Mesothelial cell of epicardium (in vitro differentiated cells): ENCODE measurements at regions not wholly inside any gene's neighbourhood (a gene's known extent, or its start where the extent isn't known, plus 50 kb on each side); places are given as distances from the start of the nearest gene placed in this dataset.

Source experiments
- DNase-seq, 2 experiments: peaks; one replicate each; pipeline ENCODE4 v3.0.0; 2021; ENCODE audit warnings: low spot score in 2 of 2; ENCODE audit not compliant: unreplicated experiment in 2 of 2
- H3K27ac Mint-ChIP-seq: 2 replicates; pipeline ENCODE4 v1.8.0; 2021; ENCODE audit warnings: mixed read lengths
- H3K27me3 Mint-ChIP-seq: 2 replicates; pipeline ENCODE4 v1.8.0; 2021; ENCODE audit warnings: low read depth, mixed read lengths
- H3K36me3 Mint-ChIP-seq: 2 replicates; pipeline ENCODE4 v1.8.0; 2021; ENCODE audit warnings: mixed read lengths
- H3K4me1 Mint-ChIP-seq: 2 replicates; pipeline ENCODE4 v1.8.0; 2021; ENCODE audit warnings: mixed read lengths
- H3K4me3 Mint-ChIP-seq: 2 replicates; pipeline ENCODE4 v1.8.0; 2021; ENCODE audit warnings: mild to moderate bottlenecking, moderate library complexity, mixed read lengths
- H3K9me3 Mint-ChIP-seq: 2 replicates; pipeline ENCODE4 v1.8.0; 2021; ENCODE audit warnings: mixed read lengths
- TF ChIP-seq, protein P1 (sequence below): fragments of 200-600 bp; sonication (generic); IDR thresholded peaks from one replicate; pipeline ENCODE4 v1.5.0; 2021; ENCODE audit warnings: antibody characterized with exemption; ENCODE audit not compliant: unreplicated experiment

GRCh38 chr16:17529982-17530760 is 59.4 kb upstream of the XYLT1 start:
- H3K9me3 Mint-ChIP-seq: peaks cover 11% of the 10 kb centered on the region
- no peak overlapping the region for H3K27ac Mint-ChIP-seq
- TF ChIP-seq, protein P1, sequence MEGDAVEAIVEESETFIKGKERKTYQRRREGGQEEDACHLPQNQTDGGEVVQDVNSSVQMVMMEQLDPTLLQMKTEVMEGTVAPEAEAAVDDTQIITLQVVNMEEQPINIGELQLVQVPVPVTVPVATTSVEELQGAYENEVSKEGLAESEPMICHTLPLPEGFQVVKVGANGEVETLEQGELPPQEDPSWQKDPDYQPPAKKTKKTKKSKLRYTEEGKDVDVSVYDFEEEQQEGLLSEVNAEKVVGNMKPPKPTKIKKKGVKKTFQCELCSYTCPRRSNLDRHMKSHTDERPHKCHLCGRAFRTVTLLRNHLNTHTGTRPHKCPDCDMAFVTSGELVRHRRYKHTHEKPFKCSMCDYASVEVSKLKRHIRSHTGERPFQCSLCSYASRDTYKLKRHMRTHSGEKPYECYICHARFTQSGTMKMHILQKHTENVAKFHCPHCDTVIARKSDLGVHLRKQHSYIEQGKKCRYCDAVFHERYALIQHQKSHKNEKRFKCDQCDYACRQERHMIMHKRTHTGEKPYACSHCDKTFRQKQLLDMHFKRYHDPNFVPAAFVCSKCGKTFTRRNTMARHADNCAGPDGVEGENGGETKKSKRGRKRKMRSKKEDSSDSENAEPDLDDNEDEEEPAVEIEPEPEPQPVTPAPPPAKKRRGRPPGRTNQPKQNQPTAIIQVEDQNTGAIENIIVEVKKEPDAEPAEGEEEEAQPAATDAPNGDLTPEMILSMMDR: no peak
- no peaks in the 10 kb centered on the region for H3K4me1 Mint-ChIP-seq
- DNase-seq: no peak
- no peak overlapping the region for H3K4me3 Mint-ChIP-seq
- H3K36me3 Mint-ChIP-seq: no peaks in the 10 kb centered on the region
- H3K27me3 Mint-ChIP-seq: peaks cover 8% of the 10 kb centered on the region

GRCh38 chr16:17526956-17527937 is 56.5 kb upstream of the XYLT1 start:
- TF ChIP-seq, protein P1: no peak
- no peak for DNase-seq
- no peaks in the 10 kb centered on the region for H3K36me3 Mint-ChIP-seq

GRCh38 chr16:17524656-17525055 is 53.9 kb upstream of the XYLT1 start:
- H3K9me3 Mint-ChIP-seq: peaks cover 3% of the 10 kb centered on the region
- H3K36me3 Mint-ChIP-seq: no peaks in the 10 kb centered on the region
- H3K4me3 Mint-ChIP-seq: no peak overlapping the region
- peaks cover 32% of the 10 kb centered on the region for H3K27me3 Mint-ChIP-seq
- H3K4me1 Mint-ChIP-seq: no peaks in the 10 kb centered on the region
- TF ChIP-seq, protein P1: no peak
- no peak overlapping the region for H3K27ac Mint-ChIP-seq
- no peak for DNase-seq

More at GRCh38 chr16:17526956-17527937, 56.5 kb upstream of the XYLT1 start:
- Mint-ChIP-seq H3K9me3 (peaks cover 11% of the 10 kb centered on the region), H3K4me3 (no peak overlapping the region), H3K27ac (no peak overlapping the region), H3K27me3 (peaks cover 13% of the 10 kb centered on the region), H3K4me1 (no peaks in the 10 kb centered on the region)

DNA sequence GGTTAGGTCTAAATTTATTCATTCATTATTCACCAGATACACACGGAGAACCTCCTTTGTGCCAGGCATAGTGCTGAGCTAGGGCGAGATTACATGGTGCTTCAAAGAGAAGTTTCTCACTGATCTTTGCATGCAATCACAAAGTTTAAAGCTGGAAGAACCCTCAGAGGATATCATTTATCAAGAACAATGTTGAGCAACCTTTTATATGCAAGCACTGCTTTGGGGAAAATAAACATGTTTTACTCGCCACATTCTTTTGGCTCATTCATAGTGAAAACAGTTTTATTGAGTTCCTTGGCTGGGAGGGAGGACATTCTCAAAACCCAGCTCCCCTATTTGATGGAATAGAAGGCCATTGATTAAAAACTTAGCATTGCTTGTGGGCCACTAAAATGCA is 49.8 kb upstream of the XYLT1 start:
- H3K9me3 Mint-ChIP-seq: no peaks in the 10 kb centered on the region
- no peak overlapping the region for H3K27ac Mint-ChIP-seq
- TF ChIP-seq, protein P1: no peak
- H3K36me3 Mint-ChIP-seq: no peaks in the 10 kb centered on the region
- DNase-seq: no peak
- H3K4me3 Mint-ChIP-seq: no peak overlapping the region
- H3K4me1 Mint-ChIP-seq: no peaks in the 10 kb centered on the region
- peaks cover 38% of the 10 kb centered on the region for H3K27me3 Mint-ChIP-seq
